HFFc6 (cell line): ENCODE measurements at regions not wholly inside any gene's neighbourhood (a gene's known extent, or its start where the extent isn't known, plus 50 kb on each side); places are given as distances from the start of the nearest gene placed in this dataset.

Experiments used
- DNase-seq: peaks from one replicate; pipeline ENCODE4 v3.0.0-alpha.2; 2018
- H3K27ac Mint-ChIP-seq: 2 replicates; pipeline ENCODE4 v1.8.0; 2020; ENCODE audit warnings: mild to moderate bottlenecking, mixed read lengths
- H3K27me3 Mint-ChIP-seq: 2 replicates; pipeline ENCODE4 v1.8.0; 2021; ENCODE audit warnings: mild to moderate bottlenecking, moderate library complexity, mixed read lengths; ENCODE audit not compliant: insufficient read depth
- H3K36me3 Mint-ChIP-seq: 2 replicates; pipeline ENCODE4 v1.8.0; 2021; ENCODE audit warnings: low read depth, mixed read lengths
- H3K4me1 Mint-ChIP-seq: 2 replicates; pipeline ENCODE4 v1.8.0; 2020; ENCODE audit warnings: low read depth, mixed read lengths
- H3K4me3 Mint-ChIP-seq: 2 replicates; pipeline ENCODE4 v1.8.0; 2020; ENCODE audit warnings: mild to moderate bottlenecking, moderate library complexity, mixed read lengths
- H3K9me3 Mint-ChIP-seq: 2 replicates; pipeline ENCODE4 v1.8.0; 2020; ENCODE audit warnings: mild to moderate bottlenecking, mixed read lengths
- CTCF ChIP-seq: fragments of 200-600 bp; sonication (generic); IDR thresholded peaks from 2 replicates; pipeline ENCODE4 v1.5.0; 2021; ENCODE audit warnings: antibody characterized with exemption, mild to moderate bottlenecking

GRCh38 chr4:59058543-59058942 is 1948.4 kb upstream of the IGFBP7 start:
- no peak for DNase-seq
- TF ChIP-seq CTCF = no peak
- H3K9me3 Mint-ChIP-seq = peaks cover 18% of the 10 kb centered on the region
- no peaks in the 10 kb centered on the region for H3K4me1 Mint-ChIP-seq
- no peak overlapping the region for H3K4me3 Mint-ChIP-seq
- no peaks in the 10 kb centered on the region; the same call in 1 of the 2 replicates for H3K27me3 Mint-ChIP-seq
- no peak overlapping the region for H3K27ac Mint-ChIP-seq
- H3K36me3 Mint-ChIP-seq = no peaks in the 10 kb centered on the region

- H3K4me1 Mint-ChIP-seq = no peaks in the 10 kb centered on the region
- H3K27ac Mint-ChIP-seq = no peak overlapping the region
- peaks cover 18% of the 10 kb centered on the region for H3K9me3 Mint-ChIP-seq
- H3K36me3 Mint-ChIP-seq = no peaks in the 10 kb centered on the region
- H3K4me3 Mint-ChIP-seq = no peak overlapping the region
- DNase-seq = no peak
- TF ChIP-seq CTCF = no peak
- H3K27me3 Mint-ChIP-seq = no peaks in the 10 kb centered on the region; the same call in 1 of the 2 replicates
These were observed 1950.0 kb upstream of the IGFBP7 start for GRCh38 chr4:59060002-59060846.

GRCh38 chr4:59060895-59061294 is 1950.7 kb upstream of the IGFBP7 start:
- no peak for TF ChIP-seq CTCF
- H3K36me3 Mint-ChIP-seq = no peaks in the 10 kb centered on the region
- H3K27me3 Mint-ChIP-seq = no peaks in the 10 kb centered on the region; the same call in 1 of the 2 replicates
- no peak for DNase-seq
- no peak overlapping the region for H3K27ac Mint-ChIP-seq
- peaks cover 21% of the 10 kb centered on the region for H3K9me3 Mint-ChIP-seq
- no peaks in the 10 kb centered on the region for H3K4me1 Mint-ChIP-seq
- H3K4me3 Mint-ChIP-seq = no peak overlapping the region

GRCh38 chr4:59063015-59063720 is 1953.0 kb upstream of the IGFBP7 start:
- Mint-ChIP-seq H3K4me3 (no peak overlapping the region), H3K27me3 (no peaks in the 10 kb centered on the region), H3K4me1 (no peaks in the 10 kb centered on the region), H3K9me3 (peaks cover 20% of the 10 kb centered on the region), H3K36me3 (no peaks in the 10 kb centered on the region), H3K27ac (no peak overlapping the region)
- DNase-seq = no peak
- no peak for TF ChIP-seq CTCF

GRCh38 chr4:59068722-59069418 is 1958.7 kb upstream of the IGFBP7 start:
- DNase-seq = no peak
- peaks cover 31% of the 10 kb centered on the region for H3K9me3 Mint-ChIP-seq
- no peaks in the 10 kb centered on the region for H3K27me3 Mint-ChIP-seq
- no peak for TF ChIP-seq CTCF
- H3K27ac Mint-ChIP-seq = no peak overlapping the region
- H3K4me3 Mint-ChIP-seq = no peak overlapping the region
- H3K4me1 Mint-ChIP-seq = no peaks in the 10 kb centered on the region
- no peaks in the 10 kb centered on the region for H3K36me3 Mint-ChIP-seq
